ENCODE measurements at regions not wholly inside any gene's neighbourhood (a gene's known extent, or its start where the extent isn't known, plus 50 kb on each side); places are given as distances from the start of the nearest gene placed in this dataset.

- peak; percentile 33 for DNase-seq (ENCODE audit: low read depth)
- no peak for TF ChIP-seq CTCF (conservative IDR thresholded peaks at IDR 0.05; ENCODE audit: control insufficient read depth, insufficient read depth, low read depth, low read length)
- no peak overlapping the region for H3K4me3 ChIP-seq (ENCODE audit: control insufficient read depth, low read depth, low read length)
Measured at GRCh38 chr6:40932366-40932765, 106.7 kb downstream of the UNC5CL start.

- DNase-seq (ENCODE audit: low read depth), result peak; percentile 66
- TF ChIP-seq CTCF (conservative IDR thresholded peaks at IDR 0.05; ENCODE audit: control insufficient read depth, insufficient read depth, low read depth, low read length), result no peak
- H3K4me3 ChIP-seq (ENCODE audit: control insufficient read depth, low read depth, low read length), result no peak overlapping the region
Measured at GRCh38 chr6:40931931-40932330, 107.1 kb downstream of the UNC5CL start.

- H3K4me3 ChIP-seq (ENCODE audit: control insufficient read depth, low read depth, low read length), result no peak overlapping the region
- TF ChIP-seq CTCF (conservative IDR thresholded peaks at IDR 0.05; ENCODE audit: control insufficient read depth, insufficient read depth, low read depth, low read length), result no peak
- DNase-seq (ENCODE audit: low read depth), result peak; percentile 58
Measured at GRCh38 chr6:40930555-40930954, 108.5 kb downstream of the UNC5CL start.

GRCh38 chr6:40930045-40930444 is 109.0 kb downstream of the UNC5CL start:
- H3K4me3 ChIP-seq (ENCODE audit: control insufficient read depth, low read depth, low read length), result no peak overlapping the region
- DNase-seq (ENCODE audit: low read depth), result no peak
- TF ChIP-seq CTCF (conservative IDR thresholded peaks at IDR 0.05; ENCODE audit: control insufficient read depth, insufficient read depth, low read depth, low read length), result no peak

- no peak for TF ChIP-seq CTCF (conservative IDR thresholded peaks at IDR 0.05; ENCODE audit: control insufficient read depth, insufficient read depth, low read depth, low read length)
- no peak for DNase-seq (ENCODE audit: low read depth)
- H3K4me3 ChIP-seq (ENCODE audit: control insufficient read depth, low read depth, low read length), result no peak overlapping the region
Measured at GRCh38 chr6:40929176-40929575, 109.8 kb downstream of the UNC5CL start.

GRCh38 chr6:40928763-40929162 is 110.3 kb downstream of the UNC5CL start:
- no peak for TF ChIP-seq CTCF (conservative IDR thresholded peaks at IDR 0.05; ENCODE audit: control insufficient read depth, insufficient read depth, low read depth, low read length)
- no peak overlapping the region for H3K4me3 ChIP-seq (ENCODE audit: control insufficient read depth, low read depth, low read length)
- DNase-seq (ENCODE audit: low read depth), result no peak

GRCh38 chr6:40928307-40928706 is 110.7 kb downstream of the UNC5CL start:
- TF ChIP-seq CTCF (conservative IDR thresholded peaks at IDR 0.05; ENCODE audit: control insufficient read depth, insufficient read depth, low read depth, low read length), result no peak

More at GRCh38 chr6:40928307-40928706, 110.7 kb downstream of the UNC5CL start:
- no peak overlapping the region for H3K4me3 ChIP-seq (ENCODE audit: control insufficient read depth, low read depth, low read length)
- DNase-seq (ENCODE audit: low read depth), result peak; percentile 39

Data from fibroblast of mammary gland (primary cell).